ENCODE measurements at regions not wholly inside any gene's neighbourhood (a gene's known extent, or its start where the extent isn't known, plus 50 kb on each side); places are given as distances from the start of the nearest gene placed in this dataset.

DNA sequence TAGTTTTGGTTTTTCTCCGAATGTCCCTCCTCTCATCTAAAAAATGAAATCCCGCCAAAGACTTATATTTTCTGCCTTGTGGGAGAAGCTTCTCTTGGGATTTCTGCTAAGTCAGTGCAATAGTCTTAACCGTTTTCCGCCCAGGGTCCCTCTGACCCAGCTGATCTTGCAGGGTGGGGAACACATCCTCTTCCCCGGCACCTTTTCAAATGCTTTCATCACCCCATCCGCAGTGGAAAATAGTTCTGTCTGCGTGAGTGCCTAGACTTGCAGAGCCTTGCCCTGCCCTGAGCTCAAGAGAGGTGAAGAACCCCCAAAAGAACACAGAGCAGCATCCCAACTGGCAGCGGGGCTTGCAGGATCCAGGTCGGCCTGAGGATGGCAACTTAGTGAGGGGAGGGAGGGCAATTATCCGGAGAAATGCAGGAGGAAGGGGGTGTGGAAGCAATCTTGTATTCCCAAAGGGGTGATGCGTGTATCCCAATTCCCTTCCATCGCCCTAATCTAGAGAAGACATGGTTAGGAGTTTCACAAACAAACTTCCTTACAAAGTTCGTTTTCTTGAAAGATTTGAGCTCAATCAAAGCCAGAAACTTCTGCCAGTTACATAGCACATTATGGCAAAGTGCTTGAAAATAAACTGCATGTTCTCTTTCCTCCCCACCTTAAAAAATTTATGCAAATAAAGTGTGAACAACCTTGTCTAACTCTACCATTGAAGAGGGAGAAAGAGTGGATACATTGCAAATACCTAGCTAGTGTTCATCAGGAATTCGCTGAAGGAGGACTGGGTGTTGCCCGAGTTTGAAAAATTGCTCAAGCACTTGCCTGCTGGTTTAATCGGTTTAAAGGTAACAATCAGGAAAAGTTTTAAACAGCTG, 79.9 kb downstream of the NR2F2 start:
- TF ChIP-seq, protein P1, sequence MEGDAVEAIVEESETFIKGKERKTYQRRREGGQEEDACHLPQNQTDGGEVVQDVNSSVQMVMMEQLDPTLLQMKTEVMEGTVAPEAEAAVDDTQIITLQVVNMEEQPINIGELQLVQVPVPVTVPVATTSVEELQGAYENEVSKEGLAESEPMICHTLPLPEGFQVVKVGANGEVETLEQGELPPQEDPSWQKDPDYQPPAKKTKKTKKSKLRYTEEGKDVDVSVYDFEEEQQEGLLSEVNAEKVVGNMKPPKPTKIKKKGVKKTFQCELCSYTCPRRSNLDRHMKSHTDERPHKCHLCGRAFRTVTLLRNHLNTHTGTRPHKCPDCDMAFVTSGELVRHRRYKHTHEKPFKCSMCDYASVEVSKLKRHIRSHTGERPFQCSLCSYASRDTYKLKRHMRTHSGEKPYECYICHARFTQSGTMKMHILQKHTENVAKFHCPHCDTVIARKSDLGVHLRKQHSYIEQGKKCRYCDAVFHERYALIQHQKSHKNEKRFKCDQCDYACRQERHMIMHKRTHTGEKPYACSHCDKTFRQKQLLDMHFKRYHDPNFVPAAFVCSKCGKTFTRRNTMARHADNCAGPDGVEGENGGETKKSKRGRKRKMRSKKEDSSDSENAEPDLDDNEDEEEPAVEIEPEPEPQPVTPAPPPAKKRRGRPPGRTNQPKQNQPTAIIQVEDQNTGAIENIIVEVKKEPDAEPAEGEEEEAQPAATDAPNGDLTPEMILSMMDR (IDR thresholded peaks at IDR 0.05) = no peak
- no peak for TF ChIP-seq POLR2A (IDR thresholded peaks at IDR 0.05)

Measured in heart left ventricle (tissue), 13 donors.